SH-SY5Y (cell line): ENCODE measurements at regions not wholly inside any gene's neighbourhood (a gene's known extent, or its start where the extent isn't known, plus 50 kb on each side); places are given as distances from the start of the nearest gene placed in this dataset.

Source experiments
- GATA2 ChIP-seq: IDR thresholded peaks from 2 replicates; pipeline ENCODE4 v1.6.1; 2011; ENCODE audit warnings: mild to moderate bottlenecking, low read depth, low read length
- GATA3 ChIP-seq: IDR thresholded peaks from 2 replicates; pipeline ENCODE4 v1.6.1; 2011; ENCODE audit warnings: low read depth, mild to moderate bottlenecking, low read length, moderate library complexity

GRCh38 chr6:139546106-139546472, 171.6 kb upstream of the CITED2 start:
- TF ChIP-seq GATA2 (no peak), GATA3 (no peak)
